GM13976 (cell line): ENCODE measurements at regions not wholly inside any gene's neighbourhood (a gene's known extent, or its start where the extent isn't known, plus 50 kb on each side); places are given as distances from the start of the nearest gene placed in this dataset.
"Not testable (repeated sequence)": the region's sequence is repeated elsewhere in the genome, so short reads cannot be mapped to it uniquely, and the experiment has no call there.

ENCODE experiments used
- DNase-seq: peaks from one replicate; pipeline ENCODE4 v3.0.0; 2012; ENCODE audit warnings: low spot score
- CTCF ChIP-seq: IDR thresholded peaks from 2 replicates; pipeline ENCODE4 v1.5.1; 2012; ENCODE audit warnings: borderline replicate concordance, mild to moderate bottlenecking; ENCODE audit not compliant: insufficient read depth; ENCODE audit errors: extremely low read depth, missing control alignments, control extremely low read depth
- in situ Hi-C: fragments of 300-500 bp; cut with MboI; formaldehyde crosslinking; loops from one replicate; pipeline ENCODE4 v1.12.0; 2022; ENCODE audit warnings: low sequenced_read_pairs, mixed read lengths, inconsistent platforms; ENCODE audit not compliant: unreplicated experiment

GRCh38 chr2:8328217-8328616 lies 353.6 kb upstream of the ID2 start:
- in situ Hi-C loops = no loop called here
- no peak for TF ChIP-seq CTCF
- no peak for DNase-seq

GRCh38 chr2:8329660-8330622 lies 351.9 kb upstream of the ID2 start:
- in situ Hi-C loops = no loop called here
- TF ChIP-seq CTCF = no peak
- DNase-seq = no peak

- DNase-seq = no peak
- no peak for TF ChIP-seq CTCF
- in situ Hi-C loops = no loop called here
These were observed 350.8 kb upstream of the ID2 start for GRCh38 chr2:8331068-8331467.

GRCh38 chr2:8332646-8333045 lies 349.2 kb upstream of the ID2 start:
- in situ Hi-C loops = no loop called here
- TF ChIP-seq CTCF = no peak
- DNase-seq = no peak

GRCh38 chr2:8333177-8333831 lies 348.6 kb upstream of the ID2 start:
- no peak for TF ChIP-seq CTCF
- in situ Hi-C loops = no loop called here
- no peak for DNase-seq

- DNase-seq, in situ Hi-C loops: not testable (repeated sequence)
These were observed 348.0 kb upstream of the ID2 start for GRCh38 chr2:8333832-8334187.

- TF ChIP-seq CTCF = no peak
- no peak for DNase-seq
- in situ Hi-C loops = no loop called here
These were observed 347.0 kb upstream of the ID2 start for GRCh38 chr2:8334866-8335325.
